ENCODE measurements at regions not wholly inside any gene's neighbourhood (a gene's known extent, or its start where the extent isn't known, plus 50 kb on each side); places are given as distances from the start of the nearest gene placed in this dataset.
"Not testable (repeated sequence)": the region's sequence is repeated elsewhere in the genome, so short reads cannot be mapped to it uniquely, and the experiment has no call there.

GRCh38 chr6:82555801-82556200, 192.2 kb downstream of the TPBG start:
- TF ChIP-seq, protein P1, sequence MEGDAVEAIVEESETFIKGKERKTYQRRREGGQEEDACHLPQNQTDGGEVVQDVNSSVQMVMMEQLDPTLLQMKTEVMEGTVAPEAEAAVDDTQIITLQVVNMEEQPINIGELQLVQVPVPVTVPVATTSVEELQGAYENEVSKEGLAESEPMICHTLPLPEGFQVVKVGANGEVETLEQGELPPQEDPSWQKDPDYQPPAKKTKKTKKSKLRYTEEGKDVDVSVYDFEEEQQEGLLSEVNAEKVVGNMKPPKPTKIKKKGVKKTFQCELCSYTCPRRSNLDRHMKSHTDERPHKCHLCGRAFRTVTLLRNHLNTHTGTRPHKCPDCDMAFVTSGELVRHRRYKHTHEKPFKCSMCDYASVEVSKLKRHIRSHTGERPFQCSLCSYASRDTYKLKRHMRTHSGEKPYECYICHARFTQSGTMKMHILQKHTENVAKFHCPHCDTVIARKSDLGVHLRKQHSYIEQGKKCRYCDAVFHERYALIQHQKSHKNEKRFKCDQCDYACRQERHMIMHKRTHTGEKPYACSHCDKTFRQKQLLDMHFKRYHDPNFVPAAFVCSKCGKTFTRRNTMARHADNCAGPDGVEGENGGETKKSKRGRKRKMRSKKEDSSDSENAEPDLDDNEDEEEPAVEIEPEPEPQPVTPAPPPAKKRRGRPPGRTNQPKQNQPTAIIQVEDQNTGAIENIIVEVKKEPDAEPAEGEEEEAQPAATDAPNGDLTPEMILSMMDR (IDR thresholded peaks at IDR 0.05; ENCODE audit: low read depth, low read length, missing control alignments), result no peak
- no peak for DNase-seq (ENCODE audit: extremely low read depth, low read depth)
- H3K4me3 ChIP-seq (replicated peaks; ENCODE audit: low read depth, low read length), result no peak overlapping the region

- DNase-seq (ENCODE audit: extremely low read depth, low read depth); H3K4me3 ChIP-seq (replicated peaks; ENCODE audit: low read depth, low read length): not testable (repeated sequence)
These were observed 194.9 kb downstream of the TPBG start for GRCh38 chr6:82558531-82558930.

DNA sequence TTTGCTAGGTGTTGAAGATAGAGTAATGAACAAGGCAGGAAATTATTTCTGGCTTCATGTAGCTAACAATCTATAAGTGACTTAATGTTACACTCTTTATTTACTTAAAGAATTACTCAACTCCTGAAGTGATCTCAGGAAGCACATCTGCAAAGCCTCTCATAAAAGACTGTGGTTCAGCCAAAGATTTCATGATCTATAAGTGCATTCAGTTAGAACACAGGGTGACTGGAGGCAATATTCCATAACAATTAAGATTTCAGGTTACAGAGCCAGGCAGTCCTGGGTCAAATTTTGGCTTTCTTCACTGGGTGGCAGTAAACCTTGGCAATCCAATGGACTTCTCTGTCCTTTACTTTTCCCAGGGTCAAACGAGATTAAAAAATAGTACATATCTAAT, 204.0 kb downstream of the TPBG start:
- TF ChIP-seq, protein P1 (IDR thresholded peaks at IDR 0.05; ENCODE audit: low read depth, low read length, missing control alignments), result no peak
- no peak overlapping the region for H3K4me3 ChIP-seq (replicated peaks; ENCODE audit: low read depth, low read length)
- DNase-seq (ENCODE audit: extremely low read depth, low read depth), result no peak

DNA sequence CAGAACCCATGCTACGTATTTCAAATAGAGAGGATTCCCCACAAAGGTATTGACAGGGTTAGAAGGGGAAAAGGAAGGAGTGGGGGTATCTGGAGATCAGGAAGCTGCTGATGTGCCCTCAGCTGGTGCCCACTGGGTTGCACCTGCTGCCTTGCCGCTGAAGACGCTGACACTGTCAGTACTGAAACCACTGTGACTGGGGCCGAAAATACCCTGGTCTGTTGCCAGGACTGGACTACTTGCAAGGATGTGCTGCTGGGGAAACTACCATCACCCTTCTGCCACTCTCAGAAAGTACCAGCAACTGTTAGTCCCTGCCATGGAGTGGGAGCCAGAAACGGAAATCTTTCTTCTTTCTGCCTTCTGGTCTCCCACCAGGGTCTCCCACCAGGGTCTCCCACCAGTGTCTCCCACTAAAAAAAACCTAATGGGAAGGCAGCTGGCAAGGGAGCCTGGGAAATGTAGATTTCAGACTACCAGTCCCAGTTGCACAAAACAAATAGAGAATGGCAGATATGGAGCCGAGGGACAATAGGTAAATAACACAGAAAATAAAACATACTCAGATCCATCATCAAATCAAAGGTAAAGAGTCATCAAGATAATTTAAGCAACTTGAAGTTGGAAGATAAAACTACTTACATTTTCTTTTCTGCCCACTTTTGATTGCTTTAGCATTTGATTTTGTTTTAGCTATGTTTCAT, 204.8 kb downstream of the TPBG start:
- DNase-seq (ENCODE audit: extremely low read depth, low read depth), result no peak
- TF ChIP-seq, protein P1 (IDR thresholded peaks at IDR 0.05; ENCODE audit: low read depth, low read length, missing control alignments), result no peak
- no peak overlapping the region for H3K4me3 ChIP-seq (replicated peaks; ENCODE audit: low read depth, low read length)

DNA sequence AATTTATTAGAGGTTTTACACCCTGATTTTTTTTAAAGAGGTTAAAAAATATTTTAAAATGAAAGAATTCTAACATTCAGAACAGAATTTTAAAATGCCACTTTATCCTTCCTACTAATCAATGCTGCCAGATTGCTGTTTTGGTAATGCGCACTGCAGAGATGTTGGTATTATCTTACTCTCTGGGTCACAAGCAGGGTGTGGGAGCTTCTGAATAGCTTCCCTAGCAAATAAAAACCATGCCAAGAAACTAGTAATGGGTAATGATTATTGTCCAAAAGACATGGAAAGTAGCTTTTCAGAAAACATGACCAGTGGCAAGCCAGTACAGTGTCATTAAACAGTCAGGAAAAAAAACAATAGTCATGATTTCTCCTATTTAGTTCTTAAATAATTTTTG, 205.4 kb downstream of the TPBG start:
- no peak for DNase-seq (ENCODE audit: extremely low read depth, low read depth)
- TF ChIP-seq, protein P1 (IDR thresholded peaks at IDR 0.05; ENCODE audit: low read depth, low read length, missing control alignments), result no peak
- H3K4me3 ChIP-seq (replicated peaks; ENCODE audit: low read depth, low read length), result no peak overlapping the region

GRCh38 chr6:82570083-82570482, 206.5 kb downstream of the TPBG start:
- DNase-seq (ENCODE audit: extremely low read depth, low read depth), result no peak
- TF ChIP-seq, protein P1 (IDR thresholded peaks at IDR 0.05; ENCODE audit: low read depth, low read length, missing control alignments), result no peak

GRCh38 chr6:82571455-82571854, 207.8 kb downstream of the TPBG start:
- DNase-seq (ENCODE audit: extremely low read depth, low read depth), result no peak
- no peak overlapping the region for H3K4me3 ChIP-seq (replicated peaks; ENCODE audit: low read depth, low read length)
- TF ChIP-seq, protein P1 (IDR thresholded peaks at IDR 0.05; ENCODE audit: low read depth, low read length, missing control alignments), result no peak

More at GRCh38 chr6:82570083-82570482, 206.5 kb downstream of the TPBG start:
- no peak overlapping the region for H3K4me3 ChIP-seq (replicated peaks; ENCODE audit: low read depth, low read length)

All from HFF-Myc (cell line).